ENCODE measurements at regions not wholly inside any gene's neighbourhood (a gene's known extent, or its start where the extent isn't known, plus 50 kb on each side); places are given as distances from the start of the nearest gene placed in this dataset.

DNA sequence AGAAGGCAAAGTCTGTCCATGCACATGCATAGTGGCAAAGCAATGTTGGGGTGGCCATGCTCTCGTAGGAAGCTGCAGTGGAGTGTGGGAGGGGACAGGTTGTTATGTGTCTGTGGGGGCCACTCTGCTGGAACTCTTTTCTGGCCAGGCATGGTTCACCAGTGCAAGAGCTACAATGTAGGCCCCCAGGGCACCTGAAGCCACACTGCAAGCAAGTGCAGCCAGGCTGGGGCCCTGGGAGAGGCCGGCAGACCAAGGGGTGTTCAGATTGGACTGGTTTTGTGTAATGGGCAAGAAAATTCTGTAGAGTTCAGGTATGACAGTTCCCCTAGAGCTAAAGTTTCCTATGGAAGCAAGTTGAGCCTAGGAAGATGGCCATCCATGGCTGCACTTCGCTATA, 97.0 kb upstream of the ZC4H2 start (continued):
- TF ChIP-seq, protein P1, sequence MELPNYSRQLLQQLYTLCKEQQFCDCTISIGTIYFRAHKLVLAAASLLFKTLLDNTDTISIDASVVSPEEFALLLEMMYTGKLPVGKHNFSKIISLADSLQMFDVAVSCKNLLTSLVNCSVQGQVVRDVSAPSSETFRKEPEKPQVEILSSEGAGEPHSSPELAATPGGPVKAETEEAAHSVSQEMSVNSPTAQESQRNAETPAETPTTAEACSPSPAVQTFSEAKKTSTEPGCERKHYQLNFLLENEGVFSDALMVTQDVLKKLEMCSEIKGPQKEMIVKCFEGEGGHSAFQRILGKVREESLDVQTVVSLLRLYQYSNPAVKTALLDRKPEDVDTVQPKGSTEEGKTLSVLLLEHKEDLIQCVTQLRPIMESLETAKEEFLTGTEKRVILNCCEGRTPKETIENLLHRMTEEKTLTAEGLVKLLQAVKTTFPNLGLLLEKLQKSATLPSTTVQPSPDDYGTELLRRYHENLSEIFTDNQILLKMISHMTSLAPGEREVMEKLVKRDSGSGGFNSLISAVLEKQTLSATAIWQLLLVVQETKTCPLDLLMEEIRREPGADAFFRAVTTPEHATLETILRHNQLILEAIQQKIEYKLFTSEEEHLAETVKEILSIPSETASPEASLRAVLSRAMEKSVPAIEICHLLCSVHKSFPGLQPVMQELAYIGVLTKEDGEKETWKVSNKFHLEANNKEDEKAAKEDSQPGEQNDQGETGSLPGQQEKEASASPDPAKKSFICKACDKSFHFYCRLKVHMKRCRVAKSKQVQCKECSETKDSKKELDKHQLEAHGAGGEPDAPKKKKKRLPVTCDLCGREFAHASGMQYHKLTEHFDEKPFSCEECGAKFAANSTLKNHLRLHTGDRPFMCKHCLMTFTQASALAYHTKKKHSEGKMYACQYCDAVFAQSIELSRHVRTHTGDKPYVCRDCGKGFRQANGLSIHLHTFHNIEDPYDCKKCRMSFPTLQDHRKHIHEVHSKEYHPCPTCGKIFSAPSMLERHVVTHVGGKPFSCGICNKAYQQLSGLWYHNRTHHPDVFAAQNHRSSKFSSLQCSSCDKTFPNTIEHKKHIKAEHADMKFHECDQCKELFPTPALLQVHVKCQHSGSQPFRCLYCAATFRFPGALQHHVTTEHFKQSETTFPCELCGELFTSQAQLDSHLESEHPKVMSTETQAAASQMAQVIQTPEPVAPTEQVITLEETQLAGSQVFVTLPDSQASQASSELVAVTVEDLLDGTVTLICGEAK (IDR thresholded peaks at IDR 0.05) = no peak
- TF ChIP-seq, protein P1 (CRISPR knock-in tag; IDR thresholded peaks at IDR 0.05) = no peak

DNA sequence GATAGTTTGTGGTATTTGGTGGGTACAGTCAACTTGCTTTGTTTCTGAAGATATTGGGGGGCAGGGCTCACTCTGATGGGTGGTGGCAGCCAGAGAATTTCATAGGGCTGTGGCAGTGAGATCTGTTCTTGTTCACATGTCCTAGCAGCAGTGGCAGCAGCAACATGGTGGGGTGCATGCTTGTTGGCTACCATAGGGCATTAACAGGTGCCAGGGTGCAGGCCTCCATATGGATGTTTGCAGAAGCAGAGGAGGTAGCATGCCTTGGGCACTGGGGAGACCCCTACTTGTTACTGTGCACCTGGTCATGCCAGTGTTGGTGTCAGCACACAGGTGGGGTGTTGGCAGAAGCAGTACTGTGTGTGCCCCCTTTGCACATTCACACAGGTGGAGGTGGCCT, 96.3 kb upstream of the ZC4H2 start:
- intact Hi-C loops (cut with micrococcal nuclease) = no loop called here
- no peak for DNase-seq (ENCODE audit: extremely low read depth in 1 of 4, low spot score in 3 of 4)
- no peaks in the 10 kb centered on the region for H3K4me1 ChIP-seq (replicated peaks in 1 of 2; ENCODE audit: control insufficient read depth in 2 of 2, insufficient read depth in 2 of 2, low read length in 2 of 2)
- no peaks in the 10 kb centered on the region for H4K20me1 ChIP-seq (replicated peaks; ENCODE audit: control insufficient read depth, insufficient read depth, low read length)
- H3K9me1 ChIP-seq (ENCODE audit: control insufficient read depth, insufficient read depth, low read length) = no peaks in the 10 kb centered on the region
- no peak for FAIRE-seq
- H3K27me3 ChIP-seq (ENCODE audit: control insufficient read depth in 2 of 2, insufficient read depth in 2 of 2, low read length in 2 of 2) = no peaks in the 10 kb centered on the region
- CTCF ChIA-PET (ENCODE audit: low intra/inter-chr PET ratio) = no interaction called here
- no peak overlapping the region for H3K9ac ChIP-seq (ENCODE audit: insufficient read depth in 1 of 2, low read depth in 2 of 2, low read length in 2 of 2)
- H2AFZ ChIP-seq (ENCODE audit: low read depth, low read length) = no peak overlapping the region
- in situ Hi-C loops (cut with MboI) = no loop called here
- no peaks in the 10 kb centered on the region for H3K79me2 ChIP-seq (ENCODE audit: control insufficient read depth, insufficient read depth, low read length)
- no peaks in the 10 kb centered on the region for H3K36me3 ChIP-seq (ENCODE audit: control insufficient read depth, insufficient read depth, low read length)
- no peak overlapping the region for H3K4me2 ChIP-seq (ENCODE audit: insufficient read depth, low read length)
- ATAC-seq = no peak
- H3K4me3 ChIP-seq = no peak overlapping the region
- POLR2A ChIA-PET = no interaction called here
- no TSS peak for BruUV-seq (replicated peaks)
- H3K27ac ChIP-seq (ENCODE audit: extremely low read depth, low read depth, low read length) = no peak overlapping the region
- no peaks in the 10 kb centered on the region for H3K9me3 ChIP-seq (replicated peaks; ENCODE audit: control insufficient read depth, insufficient read depth, low read depth, low read length)
- TF ChIP-seq, protein P2, sequence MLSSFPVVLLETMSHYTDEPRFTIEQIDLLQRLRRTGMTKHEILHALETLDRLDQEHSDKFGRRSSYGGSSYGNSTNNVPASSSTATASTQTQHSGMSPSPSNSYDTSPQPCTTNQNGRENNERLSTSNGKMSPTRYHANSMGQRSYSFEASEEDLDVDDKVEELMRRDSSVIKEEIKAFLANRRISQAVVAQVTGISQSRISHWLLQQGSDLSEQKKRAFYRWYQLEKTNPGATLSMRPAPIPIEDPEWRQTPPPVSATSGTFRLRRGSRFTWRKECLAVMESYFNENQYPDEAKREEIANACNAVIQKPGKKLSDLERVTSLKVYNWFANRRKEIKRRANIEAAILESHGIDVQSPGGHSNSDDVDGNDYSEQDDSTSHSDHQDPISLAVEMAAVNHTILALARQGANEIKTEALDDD (IDR thresholded peaks at IDR 0.05) = no peak
- TF ChIP-seq MYBL2 (IDR thresholded peaks at IDR 0.05; ENCODE audit: low read depth) (no peak), MYBL2 (CRISPR knock-in tag; IDR thresholded peaks at IDR 0.05; ENCODE audit: borderline replicate concordance) (no peak), FOXK2 (conservative IDR thresholded peaks at IDR 0.05 in 1 of 2, IDR thresholded peaks at IDR 0.05 in 1 of 2; ENCODE audit: low read depth in 2 of 2) (no peak), CAMTA2 (CRISPR knock-in tag; conservative IDR thresholded peaks at IDR 0.05) (no peak)
- TF ChIP-seq, protein P3, sequence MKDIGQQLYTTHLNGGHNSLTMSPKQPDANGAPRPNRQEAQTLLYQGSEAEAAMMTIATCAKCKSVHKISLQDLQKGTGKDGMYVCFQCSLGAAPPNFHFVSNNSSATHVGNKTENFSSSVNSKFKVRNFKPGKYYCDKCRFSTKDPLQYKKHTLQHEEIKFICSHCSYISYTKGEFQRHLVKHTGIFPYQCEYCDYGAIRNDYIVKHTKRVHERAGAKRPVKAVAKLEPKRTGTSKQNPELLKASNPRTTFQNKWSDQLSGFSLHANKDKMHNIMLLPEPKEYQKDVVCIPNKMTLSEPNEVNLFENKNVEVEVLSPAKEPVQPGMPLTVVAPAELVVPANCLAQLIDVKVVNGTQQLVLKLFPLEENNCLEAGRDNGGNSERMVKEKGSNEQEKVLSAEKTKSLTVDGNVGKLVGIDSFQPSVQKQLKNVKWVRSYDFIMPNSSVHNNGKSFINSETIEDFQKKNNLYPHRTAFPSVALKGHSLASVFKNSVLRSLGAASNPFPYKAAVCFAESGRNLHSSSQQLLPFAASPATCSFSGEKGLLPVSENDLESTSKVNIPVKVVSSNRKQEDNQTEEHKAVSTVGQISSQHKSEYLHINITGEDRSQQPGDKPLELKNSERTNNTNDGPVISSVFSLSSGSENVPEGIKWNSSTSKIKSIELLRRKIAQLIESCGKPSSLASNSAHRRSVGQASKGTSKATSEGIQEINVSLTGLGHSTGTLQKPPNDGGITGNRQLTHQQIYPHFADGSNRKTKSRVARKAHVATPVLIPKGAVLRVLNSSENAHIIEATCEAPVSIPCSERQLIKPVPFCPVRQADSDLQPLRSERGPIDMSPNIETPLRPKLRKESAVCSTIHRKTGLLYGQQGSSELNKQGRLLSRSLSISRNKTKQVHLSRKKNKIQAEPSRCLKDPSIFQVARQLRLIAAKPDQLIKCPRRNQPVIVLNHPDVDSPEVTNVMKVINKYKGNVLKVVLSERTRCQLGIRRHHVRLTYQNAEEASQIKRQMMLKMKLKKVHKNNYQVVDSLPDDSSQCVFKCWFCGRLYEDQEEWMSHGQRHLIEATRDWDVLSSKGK (CRISPR knock-in tag; IDR thresholded peaks at IDR 0.05) = no peak

All from K562 (cell line).